HEK293 (cell line): ENCODE measurements at regions not wholly inside any gene's neighbourhood (a gene's known extent, or its start where the extent isn't known, plus 50 kb on each side); places are given as distances from the start of the nearest gene placed in this dataset.

Source experiments
- IKZF3 ChIP-seq: fragments of 450-650 bp; IDR thresholded peaks from 2 replicates; pipeline ENCODE4 v1.5.0; 2018; ENCODE audit warnings: missing biosample characterization, mild to moderate bottlenecking, missing genetic modification characterization, moderate library complexity
- KLF17 ChIP-seq: fragments of 450-650 bp; formaldehyde crosslinking; IDR thresholded peaks from 2 replicates; pipeline ENCODE4 v1.5.1; 2016; ENCODE audit warnings: missing biosample characterization, missing genetic modification characterization
- MZF1 ChIP-seq: fragments of 450-650 bp; formaldehyde crosslinking; IDR thresholded peaks from 2 replicates; pipeline ENCODE4 v1.5.1; 2017; ENCODE audit warnings: missing biosample characterization, missing genetic modification characterization, borderline replicate concordance
- PRDM10 ChIP-seq: fragments of 450-650 bp; formaldehyde crosslinking; IDR thresholded peaks from 2 replicates; pipeline ENCODE4 v1.5.1; 2016; ENCODE audit warnings: missing biosample characterization, missing genetic modification characterization
- ZBTB6 ChIP-seq: fragments of 450-650 bp; formaldehyde crosslinking; IDR thresholded peaks from 2 replicates; pipeline ENCODE4 v1.5.1; 2017; ENCODE audit warnings: missing biosample characterization, missing genetic modification characterization
- ZFHX2 ChIP-seq: fragments of 450-650 bp; formaldehyde crosslinking; conservative IDR thresholded peaks from 2 replicates; pipeline ENCODE4 v1.5.1; 2016; ENCODE audit warnings: missing biosample characterization, missing genetic modification characterization
- ZFP37 ChIP-seq: fragments of 450-650 bp; formaldehyde crosslinking; IDR thresholded peaks from 2 replicates; pipeline ENCODE4 v1.5.1; 2016; ENCODE audit warnings: missing biosample characterization, missing genetic modification characterization
- ZIC2 ChIP-seq: fragments of 450-650 bp; formaldehyde crosslinking; IDR thresholded peaks from 2 replicates; pipeline ENCODE4 v1.5.1; 2016; ENCODE audit warnings: missing biosample characterization, missing genetic modification characterization
- ZNF114 ChIP-seq: fragments of 450-650 bp; formaldehyde crosslinking; IDR thresholded peaks from 2 replicates; pipeline ENCODE4 v1.5.0; 2017; ENCODE audit warnings: missing biosample characterization, missing genetic modification characterization
- ZNF121 ChIP-seq: fragments of 450-650 bp; formaldehyde crosslinking; IDR thresholded peaks from 2 replicates; pipeline ENCODE4 v1.5.1; 2016; ENCODE audit warnings: missing biosample characterization, missing genetic modification characterization
- ZNF132 ChIP-seq: fragments of 450-650 bp; formaldehyde crosslinking; IDR thresholded peaks from 2 replicates; pipeline ENCODE4 v1.5.1; 2017; ENCODE audit warnings: missing biosample characterization, missing genetic modification characterization, borderline replicate concordance
- ZNF16 ChIP-seq: fragments of 450-650 bp; formaldehyde crosslinking; IDR thresholded peaks from 2 replicates; pipeline ENCODE4 v1.5.1; 2016; ENCODE audit warnings: low read depth, missing biosample characterization, missing genetic modification characterization
- ZNF266 ChIP-seq: fragments of 450-650 bp; formaldehyde crosslinking; IDR thresholded peaks from 2 replicates; pipeline ENCODE4 v1.5.1; 2016; ENCODE audit warnings: missing biosample characterization, missing genetic modification characterization, low read depth
- ZNF350 ChIP-seq: fragments of 450-650 bp; formaldehyde crosslinking; IDR thresholded peaks from 2 replicates; pipeline ENCODE4 v1.5.0; 2017; ENCODE audit warnings: missing biosample characterization, mild to moderate bottlenecking, missing genetic modification characterization
- ZNF404 ChIP-seq: fragments of 450-650 bp; formaldehyde crosslinking; IDR thresholded peaks from 2 replicates; pipeline ENCODE4 v1.5.1; 2017; ENCODE audit warnings: missing biosample characterization, missing genetic modification characterization
- ZNF426 ChIP-seq: fragments of 450-650 bp; formaldehyde crosslinking; IDR thresholded peaks from 2 replicates; pipeline ENCODE4 v1.5.1; 2017; ENCODE audit warnings: missing biosample characterization, missing genetic modification characterization, mild to moderate bottlenecking, inconsistent platforms, moderate library complexity
- ZNF449 ChIP-seq: fragments of 450-650 bp; formaldehyde crosslinking; IDR thresholded peaks from 2 replicates; pipeline ENCODE4 v1.5.1; 2017; ENCODE audit warnings: missing biosample characterization, mild to moderate bottlenecking, missing genetic modification characterization, moderate library complexity
- ZNF510 ChIP-seq: fragments of 450-650 bp; formaldehyde crosslinking; IDR thresholded peaks from 2 replicates; pipeline ENCODE4 v1.5.1; 2018; ENCODE audit warnings: mild to moderate bottlenecking, missing genetic modification characterization, missing biosample characterization; ENCODE audit not compliant: insufficient replicate concordance
- ZNF544 ChIP-seq: fragments of 450-650 bp; formaldehyde crosslinking; IDR thresholded peaks from 2 replicates; pipeline ENCODE4 v1.5.0; 2017; ENCODE audit warnings: missing biosample characterization, missing genetic modification characterization
- ZNF548 ChIP-seq: fragments of 450-650 bp; formaldehyde crosslinking; IDR thresholded peaks from 2 replicates; pipeline ENCODE4 v1.5.1; 2016; ENCODE audit warnings: missing biosample characterization, missing genetic modification characterization
- ZNF658 ChIP-seq: fragments of 450-650 bp; formaldehyde crosslinking; IDR thresholded peaks from 2 replicates; pipeline ENCODE4; 2016; ENCODE audit warnings: missing biosample characterization, missing genetic modification characterization
- ZNF660 ChIP-seq: fragments of 450-650 bp; IDR thresholded peaks from 2 replicates; pipeline ENCODE4 v1.5.1; 2018; ENCODE audit warnings: missing biosample characterization, mild to moderate bottlenecking, missing genetic modification characterization
- ZNF677 ChIP-seq: fragments of 450-650 bp; IDR thresholded peaks from 2 replicates; pipeline ENCODE4 v1.5.0; 2018; ENCODE audit warnings: missing biosample characterization, mild to moderate bottlenecking, missing genetic modification characterization, moderate library complexity
- ZNF76 ChIP-seq: fragments of 450-650 bp; formaldehyde crosslinking; IDR thresholded peaks from 2 replicates; pipeline ENCODE4; 2016; ENCODE audit warnings: low read depth, missing biosample characterization, missing genetic modification characterization, borderline replicate concordance
- ZSCAN23 ChIP-seq: fragments of 450-650 bp; formaldehyde crosslinking; IDR thresholded peaks from 2 replicates; pipeline ENCODE4 v1.5.1; 2016; ENCODE audit warnings: missing biosample characterization, missing genetic modification characterization
- TF ChIP-seq, protein P1 (sequence below): fragments of 450-650 bp; formaldehyde crosslinking; IDR thresholded peaks from 2 replicates; pipeline ENCODE4 v1.5.1; 2016; ENCODE audit warnings: missing biosample characterization, missing genetic modification characterization
- TF ChIP-seq, protein P2 (sequence below): fragments of 450-650 bp; formaldehyde crosslinking; IDR thresholded peaks from 2 replicates; pipeline ENCODE4 v1.5.1; 2016; ENCODE audit warnings: missing biosample characterization, missing genetic modification characterization, low read depth
- TF ChIP-seq, protein P3 (sequence below): fragments of 450-650 bp; formaldehyde crosslinking; IDR thresholded peaks from 2 replicates; pipeline ENCODE4 v1.5.1; 2016; ENCODE audit warnings: missing biosample characterization, missing genetic modification characterization

- no peak for TF ChIP-seq ZNF132 (tag by site-specific recombination)
- TF ChIP-seq ZNF114 (tag by site-specific recombination), result no peak
- TF ChIP-seq ZNF266 (tag by site-specific recombination), result no peak
- TF ChIP-seq ZNF426 (tag by site-specific recombination), result no peak
- TF ChIP-seq, protein P1, sequence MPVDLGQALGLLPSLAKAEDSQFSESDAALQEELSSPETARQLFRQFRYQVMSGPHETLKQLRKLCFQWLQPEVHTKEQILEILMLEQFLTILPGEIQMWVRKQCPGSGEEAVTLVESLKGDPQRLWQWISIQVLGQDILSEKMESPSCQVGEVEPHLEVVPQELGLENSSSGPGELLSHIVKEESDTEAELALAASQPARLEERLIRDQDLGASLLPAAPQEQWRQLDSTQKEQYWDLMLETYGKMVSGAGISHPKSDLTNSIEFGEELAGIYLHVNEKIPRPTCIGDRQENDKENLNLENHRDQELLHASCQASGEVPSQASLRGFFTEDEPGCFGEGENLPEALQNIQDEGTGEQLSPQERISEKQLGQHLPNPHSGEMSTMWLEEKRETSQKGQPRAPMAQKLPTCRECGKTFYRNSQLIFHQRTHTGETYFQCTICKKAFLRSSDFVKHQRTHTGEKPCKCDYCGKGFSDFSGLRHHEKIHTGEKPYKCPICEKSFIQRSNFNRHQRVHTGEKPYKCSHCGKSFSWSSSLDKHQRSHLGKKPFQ (tag by site-specific recombination), result no peak
- no peak for TF ChIP-seq ZNF510 (tag by site-specific recombination)
- TF ChIP-seq ZFHX2 (tag by site-specific recombination), result peak; percentile 90
- TF ChIP-seq ZNF548 (tag by site-specific recombination), result no peak
- no peak for TF ChIP-seq ZNF16 (tag by site-specific recombination)
- TF ChIP-seq ZNF660 (tag by site-specific recombination), result 0 out of 2 replicates have a peak, but pooled peaks have one; percentile 48
- TF ChIP-seq ZNF677 (tag by site-specific recombination), result no peak
- TF ChIP-seq ZNF350 (tag by site-specific recombination), result no peak
- no peak for TF ChIP-seq ZNF76 (tag by site-specific recombination)
- TF ChIP-seq MZF1 (tag by site-specific recombination), result no peak
- no peak for TF ChIP-seq ZNF404 (tag by site-specific recombination)
- no peak for TF ChIP-seq ZFP37 (tag by site-specific recombination)
- TF ChIP-seq, protein P2, sequence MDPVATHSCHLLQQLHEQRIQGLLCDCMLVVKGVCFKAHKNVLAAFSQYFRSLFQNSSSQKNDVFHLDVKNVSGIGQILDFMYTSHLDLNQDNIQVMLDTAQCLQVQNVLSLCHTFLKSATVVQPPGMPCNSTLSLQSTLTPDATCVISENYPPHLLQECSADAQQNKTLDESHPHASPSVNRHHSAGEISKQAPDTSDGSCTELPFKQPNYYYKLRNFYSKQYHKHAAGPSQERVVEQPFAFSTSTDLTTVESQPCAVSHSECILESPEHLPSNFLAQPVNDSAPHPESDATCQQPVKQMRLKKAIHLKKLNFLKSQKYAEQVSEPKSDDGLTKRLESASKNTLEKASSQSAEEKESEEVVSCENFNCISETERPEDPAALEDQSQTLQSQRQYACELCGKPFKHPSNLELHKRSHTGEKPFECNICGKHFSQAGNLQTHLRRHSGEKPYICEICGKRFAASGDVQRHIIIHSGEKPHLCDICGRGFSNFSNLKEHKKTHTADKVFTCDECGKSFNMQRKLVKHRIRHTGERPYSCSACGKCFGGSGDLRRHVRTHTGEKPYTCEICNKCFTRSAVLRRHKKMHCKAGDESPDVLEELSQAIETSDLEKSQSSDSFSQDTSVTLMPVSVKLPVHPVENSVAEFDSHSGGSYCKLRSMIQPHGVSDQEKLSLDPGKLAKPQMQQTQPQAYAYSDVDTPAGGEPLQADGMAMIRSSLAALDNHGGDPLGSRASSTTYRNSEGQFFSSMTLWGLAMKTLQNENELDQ, result no peak
- no peak for TF ChIP-seq ZNF658 (tag by site-specific recombination)
- TF ChIP-seq PRDM10 (tag by site-specific recombination), result peak; percentile 99
- TF ChIP-seq ZNF449 (tag by site-specific recombination), result no peak
- TF ChIP-seq ZNF544 (tag by site-specific recombination), result no peak
- no peak for TF ChIP-seq ZSCAN23 (tag by site-specific recombination)
- no peak for TF ChIP-seq ZNF121 (tag by site-specific recombination)
- TF ChIP-seq, protein P3, sequence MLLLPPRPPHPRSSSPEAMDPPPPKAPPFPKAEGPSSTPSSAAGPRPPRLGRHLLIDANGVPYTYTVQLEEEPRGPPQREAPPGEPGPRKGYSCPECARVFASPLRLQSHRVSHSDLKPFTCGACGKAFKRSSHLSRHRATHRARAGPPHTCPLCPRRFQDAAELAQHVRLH, result no peak
- TF ChIP-seq ZIC2 (tag by site-specific recombination), result peak; percentile 83
- no peak for TF ChIP-seq ZBTB6
- TF ChIP-seq IKZF3 (tag by site-specific recombination), result peak; percentile 28; the same call in 1 of the 2 replicates
- TF ChIP-seq KLF17 (tag by site-specific recombination), result no peak
These were observed 688.5 kb downstream of the MATN1 start (continued) for GRCh38 chr1:30034627-30035521.
